CD4-positive, alpha-beta T cell treated with Interferon alpha-2 for 1 hour (primary cell): ENCODE measurements at regions not wholly inside any gene's neighbourhood (a gene's known extent, or its start where the extent isn't known, plus 50 kb on each side); places are given as distances from the start of the nearest gene placed in this dataset.

Experiments used
- DNase-seq, 2 donors: peaks; one replicate each; pipeline ENCODE4 v3.0.0-alpha.2; 2020 to 2022

GRCh38 chr4:180372691-180373090 is 1870.5 kb upstream of the TENM3 start:
- DNase-seq, result no peak

GRCh38 chr4:180377741-180378140 is 1865.5 kb upstream of the TENM3 start:
- no peak for DNase-seq

GRCh38 chr4:180380733-180381132 is 1862.5 kb upstream of the TENM3 start:
- DNase-seq, result no peak

GRCh38 chr4:180391613-180392012 is 1851.6 kb upstream of the TENM3 start:
- no peak for DNase-seq

DNA sequence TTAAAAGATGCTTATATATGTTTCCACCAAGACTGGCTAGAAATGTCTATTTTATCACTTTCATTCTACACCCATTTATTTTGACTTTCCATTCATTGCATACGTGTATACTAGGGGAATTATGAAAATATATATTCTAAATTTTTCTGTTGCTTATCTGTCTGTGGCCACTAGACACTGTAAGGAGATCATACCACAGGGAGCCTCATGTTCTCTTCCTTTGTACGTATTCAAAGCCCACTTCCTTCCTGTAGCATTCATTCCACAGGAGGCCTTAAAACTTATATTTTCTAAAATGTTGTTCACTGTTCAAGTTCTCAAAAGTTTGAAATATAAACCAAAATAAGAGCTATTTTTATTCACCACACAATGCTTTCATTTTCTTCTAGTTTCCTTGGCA is 1848.9 kb upstream of the TENM3 start:
- DNase-seq, result no peak

GRCh38 chr4:180394730-180395129 is 1848.5 kb upstream of the TENM3 start:
- no peak for DNase-seq

DNA sequence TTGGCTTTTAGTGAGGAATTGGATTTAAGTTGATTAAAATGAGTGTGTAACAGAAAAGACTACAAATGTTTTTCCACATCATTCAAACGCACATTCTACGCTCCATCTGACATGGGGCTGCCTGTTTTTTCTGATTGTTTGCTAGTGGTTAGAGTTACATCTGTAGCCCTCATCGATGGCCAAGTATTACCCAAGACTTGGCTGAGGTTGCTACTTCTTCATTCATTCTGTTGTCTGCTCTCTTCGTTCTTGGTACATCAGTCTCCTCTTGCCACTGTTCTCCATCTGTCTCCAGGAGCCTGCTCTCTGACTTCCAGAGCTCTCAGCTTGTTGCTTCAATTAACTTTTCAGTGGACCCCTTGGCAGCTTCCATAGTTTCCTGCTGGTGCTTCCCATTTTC is 1844.6 kb upstream of the TENM3 start:
- no peak for DNase-seq

DNA sequence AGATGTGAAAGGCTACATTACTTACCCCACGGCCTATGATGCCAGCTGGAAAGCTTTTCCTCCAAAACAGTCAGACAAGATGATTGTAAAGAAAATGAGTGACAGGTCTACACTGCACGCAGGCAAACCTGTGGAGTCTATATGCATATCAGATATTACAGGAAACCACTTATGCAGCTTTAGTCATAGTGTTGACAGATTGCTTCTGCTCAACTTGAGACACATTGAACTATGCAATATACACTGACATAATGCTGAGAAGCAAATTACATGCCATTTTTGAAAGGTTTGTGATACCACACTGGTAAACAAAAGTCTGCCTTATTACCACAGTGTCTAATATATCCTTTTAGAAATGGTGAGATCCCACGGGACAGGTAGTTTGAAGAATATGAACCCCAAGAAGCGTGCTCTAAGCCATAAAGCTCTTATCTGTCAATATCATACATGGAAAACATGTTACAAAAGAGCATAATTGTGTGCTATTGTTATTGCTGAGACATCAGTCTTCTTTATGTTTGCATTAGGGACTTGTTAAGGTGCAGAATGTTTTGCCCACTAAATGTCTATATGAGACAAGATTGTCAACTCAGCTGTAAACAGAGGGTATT is 1835.8 kb upstream of the TENM3 start:
- no peak for DNase-seq

DNA sequence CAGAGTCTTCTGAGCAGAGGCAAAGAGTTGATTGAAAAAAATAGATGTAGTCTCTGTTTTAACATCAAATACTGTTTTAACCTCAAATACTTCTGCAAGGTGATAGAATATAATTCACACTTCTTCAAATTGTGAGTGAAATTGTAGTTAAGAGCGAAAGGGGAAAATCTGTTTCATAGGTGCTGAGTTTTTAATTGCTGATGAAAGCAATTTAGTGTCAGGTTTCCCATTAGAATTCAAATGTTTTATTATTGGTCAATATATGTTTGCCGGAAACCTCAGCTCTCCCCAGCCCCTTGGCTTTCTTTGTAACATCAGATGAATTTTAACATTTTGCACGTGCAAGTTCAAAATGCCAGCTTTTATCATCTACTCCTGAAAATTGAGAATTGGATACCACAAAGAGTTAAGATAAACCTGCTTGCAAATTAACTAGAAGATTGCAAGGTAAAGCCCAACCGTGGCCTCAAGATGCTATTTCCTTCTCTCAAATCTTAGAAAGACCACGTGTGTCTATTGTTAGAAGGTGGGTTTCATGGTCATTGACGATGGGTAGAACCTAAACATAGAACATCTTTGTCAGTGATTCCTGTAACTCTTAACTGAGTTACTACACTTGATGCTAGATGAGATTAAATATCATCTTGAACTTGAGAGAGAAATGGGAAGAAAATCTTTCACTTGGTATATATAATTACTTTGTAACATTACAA is 1824.2 kb upstream of the TENM3 start:
- no peak for DNase-seq

- DNase-seq, result no peak
Observed at GRCh38 chr4:180422989-180423711, 1820.1 kb upstream of the TENM3 start.

DNA sequence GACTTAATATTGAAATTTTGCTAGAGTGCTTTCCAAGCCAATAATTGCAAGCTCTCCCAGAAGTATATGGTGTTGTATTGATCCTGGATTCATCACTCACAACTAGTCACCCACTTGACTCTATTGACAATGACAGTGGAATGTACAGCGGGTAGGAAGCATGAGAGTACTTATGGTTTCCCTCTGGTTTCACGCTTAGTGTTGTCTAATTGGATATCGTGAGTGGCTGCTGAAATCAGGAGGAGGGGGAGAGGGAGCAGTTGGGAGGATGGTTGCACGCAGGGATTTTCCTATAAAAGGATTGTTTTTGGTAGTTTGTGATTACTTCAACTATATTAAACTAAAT is 1819.5 kb upstream of the TENM3 start:
- DNase-seq, result no peak

GRCh38 chr4:180426938-180427337 is 1816.3 kb upstream of the TENM3 start:
- DNase-seq, result no peak

- DNase-seq, result no peak
Observed at GRCh38 chr4:180430283-180430682, 1812.9 kb upstream of the TENM3 start.

DNA sequence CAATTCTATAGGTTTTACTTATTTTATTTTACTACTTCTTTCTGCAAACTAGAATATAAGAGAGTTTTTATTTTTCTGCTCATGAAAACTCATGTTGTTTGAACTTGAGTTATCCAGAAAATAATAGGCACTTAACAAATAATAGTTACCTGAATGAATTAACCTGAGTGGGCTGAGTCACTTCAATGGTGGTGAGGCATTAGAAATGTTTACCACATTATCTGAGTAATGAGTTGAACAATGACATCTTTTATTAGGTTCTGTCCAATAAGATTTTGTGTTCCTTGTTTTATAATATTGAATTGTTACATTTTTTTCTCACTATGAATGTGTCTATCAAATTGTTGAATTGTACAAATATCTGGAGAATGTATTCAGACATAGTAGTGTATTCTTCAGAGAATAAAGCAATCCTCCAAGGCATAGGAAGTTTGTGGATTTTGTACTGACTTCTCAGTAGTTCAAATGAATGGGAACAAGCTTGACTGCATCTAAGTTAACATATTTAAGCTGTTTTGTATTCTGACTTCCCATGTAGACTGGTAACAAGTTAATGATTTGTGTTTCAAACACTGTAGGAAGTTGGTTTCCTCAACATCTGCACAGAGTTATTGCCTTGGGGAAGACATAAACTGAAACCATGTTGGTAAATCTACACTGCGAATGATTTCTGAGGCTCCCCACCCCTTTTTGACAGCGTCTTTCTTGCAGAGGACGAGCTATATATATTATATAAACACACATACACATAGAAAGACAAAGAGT is 1808.9 kb upstream of the TENM3 start:
- no peak for DNase-seq

GRCh38 chr4:180436361-180436760 is 1806.8 kb upstream of the TENM3 start:
- no peak for DNase-seq

GRCh38 chr4:180437601-180438000 is 1805.6 kb upstream of the TENM3 start:
- no peak for DNase-seq

- DNase-seq, result no peak
Observed at GRCh38 chr4:180448306-180448705, 1794.9 kb upstream of the TENM3 start.

- no peak for DNase-seq
Observed at GRCh38 chr4:180449395-180449956, 1793.7 kb upstream of the TENM3 start.

DNA sequence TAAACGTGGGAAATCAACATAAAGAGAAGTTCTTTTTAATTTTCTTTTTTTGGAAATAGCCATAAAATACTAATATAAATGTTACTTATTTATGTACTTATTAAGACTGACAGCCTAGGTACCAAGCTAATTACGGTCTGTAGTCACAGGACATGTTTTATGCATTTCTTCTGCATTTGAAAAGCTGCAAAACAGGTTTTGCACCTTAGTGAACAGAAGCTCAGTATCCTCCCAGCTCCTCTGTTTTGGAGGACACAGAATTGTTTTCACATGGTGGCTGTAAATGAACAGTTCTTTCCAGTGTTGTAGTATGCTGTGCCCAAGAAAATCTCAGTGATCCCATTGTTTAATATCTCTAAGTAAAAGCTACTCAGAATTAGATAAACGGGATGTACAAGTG is 1788.0 kb upstream of the TENM3 start:
- no peak for DNase-seq

DNA sequence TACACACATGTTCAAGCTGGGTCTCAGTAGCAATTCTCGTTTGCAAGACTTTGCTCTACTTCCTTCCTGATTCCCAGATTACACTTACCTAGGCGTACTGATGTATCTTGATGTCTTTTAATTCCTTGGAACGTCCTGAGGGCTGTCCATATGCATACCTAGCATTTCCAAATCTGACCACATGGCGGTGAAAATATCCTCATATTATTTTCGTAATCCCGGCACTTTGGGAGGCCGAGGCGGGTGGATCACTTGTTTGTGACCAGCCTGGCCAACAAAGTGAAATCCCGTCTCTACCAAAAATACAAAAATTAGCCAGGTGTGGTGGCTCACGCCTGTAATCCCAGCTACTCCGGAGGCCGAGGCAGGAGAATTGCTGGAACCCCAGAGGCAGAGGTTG is 1786.3 kb upstream of the TENM3 start:
- DNase-seq, result no peak

DNA sequence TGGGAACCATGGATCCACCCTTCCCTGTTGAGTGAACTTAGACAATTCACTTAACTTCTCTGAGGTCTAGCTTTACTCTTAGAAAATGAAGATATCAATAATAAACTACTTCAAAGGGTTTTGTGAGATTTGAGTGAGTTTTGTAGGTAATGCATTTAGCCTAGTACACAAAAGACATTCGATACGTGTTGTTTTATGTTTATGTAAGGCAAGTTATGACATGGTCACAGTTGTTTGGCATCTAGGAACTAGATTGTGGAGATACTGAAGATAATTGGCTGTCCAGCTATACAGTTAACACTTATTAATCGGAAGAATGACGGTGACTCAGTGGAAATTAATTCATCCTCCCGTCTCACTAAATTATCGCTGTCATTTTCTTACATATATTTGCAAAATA is 1781.1 kb upstream of the TENM3 start:
- no peak for DNase-seq

DNA sequence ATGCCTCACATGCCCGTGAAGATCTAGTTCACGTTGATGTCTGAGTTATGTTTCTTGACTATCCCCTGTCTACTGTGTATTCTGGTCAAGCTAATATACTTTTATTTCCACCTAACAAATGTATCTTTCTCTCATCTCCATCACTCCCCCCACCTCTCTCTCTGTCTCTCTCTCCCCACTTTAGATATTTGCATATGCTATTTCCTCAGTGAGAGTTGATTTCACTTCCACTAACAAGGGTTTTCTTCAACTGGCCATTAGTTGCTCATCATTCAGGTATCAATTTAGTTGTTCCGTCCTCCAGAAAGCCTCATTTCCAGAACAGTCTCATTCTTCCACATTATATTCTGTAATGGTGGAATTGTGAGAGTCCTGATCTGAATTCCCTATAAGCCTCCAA is 1777.8 kb upstream of the TENM3 start:
- DNase-seq, result no peak

- DNase-seq, result no peak
Observed at GRCh38 chr4:180483036-180483435, 1760.2 kb upstream of the TENM3 start.
